IMR-90 (cell line): ENCODE measurements at regions not wholly inside any gene's neighbourhood (a gene's known extent, or its start where the extent isn't known, plus 50 kb on each side); places are given as distances from the start of the nearest gene placed in this dataset.

Source experiments
- ATAC-seq: fragments of 200-7000 bp; cut with Tn5 transposase; 2 replicates; pipeline ENCODE4 v1.9.1; 2020; ENCODE audit warnings: low read depth, mild to moderate bottlenecking, moderate library complexity
- BruUV-seq: library from RNA; stranded (reverse); fragments of 400-500 nt; replicated peaks from 2 replicates; lab custom pipeline; 2021; lab: Mats Ljungman, UMichigan
- CTCF ChIA-PET: fragments of 300-600 bp; formaldehyde crosslinking; extraction: SDS; loops from one replicate; lab custom pipeline; 2021; ENCODE audit warnings: antibody characterized with exemption; lab: Yijun Ruan, JAX
- POLR2A ChIA-PET: fragments of 300-600 bp; sonication (Branson Sonifier 250); formaldehyde crosslinking; loops from one replicate; lab custom pipeline; 2022; ENCODE audit warnings: antibody characterized with exemption; ENCODE audit not compliant: unreplicated experiment; lab: Charles Lee
- DNase-seq: peaks from one replicate; pipeline ENCODE4 v3.0.0; 2013
- H2AFZ ChIP-seq: replicated peaks from 2 replicates; pipeline ENCODE3; 2013; ENCODE audit warnings: low read length, mild to moderate bottlenecking; ENCODE audit not compliant: poor library complexity
- H2AK5ac ChIP-seq: 2 replicates; pipeline ENCODE4 v1.6.1; 2013; ENCODE audit warnings: low read depth, low read length, inconsistent platforms
- H2AK9ac ChIP-seq: replicated peaks from 2 replicates; pipeline ENCODE3; 2013; ENCODE audit warnings: mild to moderate bottlenecking, low read depth, low read length, moderate library complexity; ENCODE audit not compliant: poor library complexity
- H2BK120ac ChIP-seq: 2 replicates; pipeline ENCODE4 v1.6.1; 2013; ENCODE audit warnings: low read depth, low read length, inconsistent platforms
- H2BK15ac ChIP-seq: 3 replicates; pipeline ENCODE4 v1.6.1; 2013; ENCODE audit warnings: low read depth, low read length, inconsistent platforms
- H2BK20ac ChIP-seq: 2 replicates; pipeline ENCODE4 v1.6.1; 2013; ENCODE audit warnings: low read depth, mild to moderate bottlenecking, inconsistent platforms, low read length, moderate library complexity
- H2BK5ac ChIP-seq: 2 replicates; pipeline ENCODE4 v1.6.1; 2013; ENCODE audit warnings: mild to moderate bottlenecking, low read depth, low read length, inconsistent platforms; ENCODE audit not compliant: poor library complexity, severe bottlenecking
- H3K14ac ChIP-seq: replicated peaks from 2 replicates; pipeline ENCODE4 v1.6.1; 2013; ENCODE audit warnings: low read depth, low read length, inconsistent platforms
- H3K18ac ChIP-seq: 2 replicates; pipeline ENCODE4 v1.6.1; 2013; ENCODE audit warnings: low read depth, low read length, control low read depth
- H3K23ac ChIP-seq: 2 replicates; pipeline ENCODE4 v1.6.1; 2013; ENCODE audit warnings: low read depth, low read length, inconsistent platforms
- H3K27ac ChIP-seq: 2 replicates; pipeline ENCODE4 v1.5.1; 2013; ENCODE audit warnings: mild to moderate bottlenecking, control low read depth, low read length; ENCODE audit not compliant: insufficient read depth
- H3K27me3 ChIP-seq: 2 replicates; pipeline ENCODE4 v1.6.1; 2013; ENCODE audit warnings: low read length; ENCODE audit not compliant: control insufficient read depth, insufficient read depth
- H3K36me3 ChIP-seq: 2 replicates; pipeline ENCODE4 v1.6.1; 2013; ENCODE audit warnings: low read length, mixed read lengths; ENCODE audit not compliant: control insufficient read depth, insufficient read depth
- H3K4ac ChIP-seq: 2 replicates; pipeline ENCODE4 v1.6.1; 2013; ENCODE audit warnings: low read depth, low read length, inconsistent platforms
- H3K4me1 ChIP-seq: 2 replicates; pipeline ENCODE4 v1.6.1; 2013; ENCODE audit warnings: low read length, mixed read lengths; ENCODE audit not compliant: control insufficient read depth, insufficient read depth
- H3K4me2 ChIP-seq: 2 replicates; pipeline ENCODE4 v1.6.1; 2013; ENCODE audit warnings: low read depth, mild to moderate bottlenecking, control low read depth, low read length, moderate library complexity
- H3K4me3 ChIP-seq: 2 replicates; pipeline ENCODE4 v1.5.1; 2013; ENCODE audit warnings: low read depth, mild to moderate bottlenecking, control low read depth, low read length, moderate library complexity; ENCODE audit not compliant: insufficient read depth
- H3K56ac ChIP-seq: 2 replicates; pipeline ENCODE4 v1.6.1; 2013; ENCODE audit warnings: low read length, inconsistent platforms; ENCODE audit not compliant: insufficient read depth; ENCODE audit errors: extremely low read depth
- H3K79me1 ChIP-seq, 2 experiments: 2 replicates each; pipeline ENCODE4 v1.6.1; 2013; ENCODE audit warnings: low read length in 2 of 2, inconsistent platforms in 1 of 2, low read depth in 1 of 2
- H3K9ac ChIP-seq: 2 replicates; pipeline ENCODE4 v1.6.1; 2013; ENCODE audit warnings: low read depth, low read length, control low read depth
- H3K9me1 ChIP-seq: 2 replicates; pipeline ENCODE4 v1.6.1; 2013; ENCODE audit warnings: low read length, inconsistent platforms; ENCODE audit not compliant: insufficient read depth
- H3K9me3 ChIP-seq: 2 replicates; pipeline ENCODE4 v1.6.1; 2013; ENCODE audit warnings: low read length; ENCODE audit not compliant: control insufficient read depth, insufficient read depth
- H4K20me1 ChIP-seq: 2 replicates; pipeline ENCODE4 v1.6.1; 2013; ENCODE audit warnings: low read length, inconsistent platforms; ENCODE audit not compliant: insufficient read depth
- H4K5ac ChIP-seq: 2 replicates; pipeline ENCODE4 v1.6.1; 2013; ENCODE audit warnings: mild to moderate bottlenecking, low read depth, low read length, control low read depth
- H4K8ac ChIP-seq, 2 experiments: 2 replicates each; pipeline ENCODE4 v1.6.1; 2013; ENCODE audit warnings: low read depth in 2 of 2, low read length in 2 of 2, control low read depth in 1 of 2, inconsistent platforms in 1 of 2
- H4K91ac ChIP-seq: 2 replicates; pipeline ENCODE4 v1.6.1; 2013; ENCODE audit warnings: low read depth, low read length, inconsistent platforms; ENCODE audit not compliant: insufficient read depth
- BHLHE40 ChIP-seq: fragments of 150-350 bp; IDR thresholded peaks from 2 replicates; pipeline ENCODE4 v1.6.1; 2016; ENCODE audit warnings: mild to moderate bottlenecking, low read depth, low read length
- CEBPB ChIP-seq: IDR thresholded peaks from 2 replicates; pipeline ENCODE4 v1.6.1; 2012; ENCODE audit warnings: low read depth, low read length, improper control_type of control experiment
- CHD1 ChIP-seq: IDR thresholded peaks from 2 replicates; pipeline ENCODE4 v1.6.1; 2012; ENCODE audit warnings: low read depth, low read length, improper control_type of control experiment
- CTCF ChIP-seq: conservative IDR thresholded peaks from 2 replicates; pipeline ENCODE4 v1.5.1; 2012; ENCODE audit warnings: mild to moderate bottlenecking, low read depth, low read length, improper control_type of control experiment
- ELK1 ChIP-seq: fragments of 150-350 bp; IDR thresholded peaks from 2 replicates; pipeline ENCODE4 v1.6.1; 2016; ENCODE audit warnings: low read depth, mild to moderate bottlenecking, low read length, moderate library complexity, borderline replicate concordance
- FOS ChIP-seq: fragments of 150-350 bp; IDR thresholded peaks from 2 replicates; pipeline ENCODE4 v1.6.1; 2016; ENCODE audit warnings: low read depth, low read length
- MAFK ChIP-seq: IDR thresholded peaks from 2 replicates; pipeline ENCODE4 v1.6.1; 2012; ENCODE audit warnings: low read depth, low read length, improper control_type of control experiment
- MAZ ChIP-seq: IDR thresholded peaks from 2 replicates; pipeline ENCODE4 v1.6.1; 2012; ENCODE audit warnings: low read depth, mild to moderate bottlenecking, low read length, improper control_type of control experiment, moderate library complexity, borderline replicate concordance
- MXI1 ChIP-seq: IDR thresholded peaks from 2 replicates; pipeline ENCODE4 v1.6.1; 2012; ENCODE audit warnings: low read depth, mild to moderate bottlenecking, low read length, moderate library complexity, borderline replicate concordance
- NFE2L2 ChIP-seq: fragments of 150-350 bp; IDR thresholded peaks from 2 replicates; pipeline ENCODE4 v1.6.1; 2016; ENCODE audit warnings: low read depth, mild to moderate bottlenecking, low read length
- POLR2A ChIP-seq: IDR thresholded peaks from 2 replicates; pipeline ENCODE4 v1.6.1; 2012; ENCODE audit warnings: mild to moderate bottlenecking, low read depth, low read length
- RAD21 ChIP-seq: IDR thresholded peaks from 2 replicates; pipeline ENCODE4 v1.6.1; 2012; ENCODE audit warnings: low read length, improper control_type of control experiment
- RCOR1 ChIP-seq: IDR thresholded peaks from 2 replicates; pipeline ENCODE4 v1.6.1; 2012; ENCODE audit warnings: mild to moderate bottlenecking, low read length, improper control_type of control experiment; ENCODE audit not compliant: insufficient replicate concordance
- RFX5 ChIP-seq: IDR thresholded peaks from 2 replicates; pipeline ENCODE4 v1.8.0; 2012; ENCODE audit warnings: low read depth, mild to moderate bottlenecking, low read length, moderate library complexity
- SMC3 ChIP-seq: fragments of 150-350 bp; IDR thresholded peaks from 2 replicates; pipeline ENCODE4 v1.6.1; 2016; ENCODE audit warnings: low read depth, mild to moderate bottlenecking, antibody characterized with exemption, low read length, moderate library complexity
- USF2 ChIP-seq: fragments of 150-350 bp; IDR thresholded peaks from 2 replicates; pipeline ENCODE4 v1.6.1; 2017; ENCODE audit warnings: mild to moderate bottlenecking, antibody characterized with exemption, low read length, low read depth
- dilution Hi-C: fragments of 300-500 bp; cut with HindIII; formaldehyde crosslinking; loops from one replicate; pipeline ENCODE4 v1.14.3; 2018; ENCODE audit warnings: low sequenced_read_pairs; ENCODE audit not compliant: unreplicated experiment
- in situ Hi-C: fragments of 300-500 bp; cut with MboI; formaldehyde crosslinking; loops from 3 replicates; pipeline ENCODE4 v1.14.3; 2019; ENCODE audit warnings: low sequenced_read_pairs, inconsistent platforms, mixed read lengths
- intact Hi-C: fragments of 100-400 bp; cut with micrococcal nuclease; formaldehyde crosslinking; loops from 2 replicates; pipeline ENCODE4 v1.10.0; 2022

- no peak overlapping the region for H3K56ac ChIP-seq
- H2AFZ ChIP-seq, result no peak overlapping the region
- H2AK5ac ChIP-seq, result no peak overlapping the region
- ATAC-seq, result no peak
- H4K20me1 ChIP-seq, result no peaks in the 10 kb centered on the region
- POLR2A ChIA-PET, result no interaction called here
- no peak overlapping the region for H3K23ac ChIP-seq
- H3K4ac ChIP-seq, result no peak overlapping the region
- no peak overlapping the region for H4K91ac ChIP-seq
- H3K36me3 ChIP-seq, result no peaks in the 10 kb centered on the region
- no peak overlapping the region for H2AK9ac ChIP-seq
- no peak overlapping the region for H3K27ac ChIP-seq
- no peak overlapping the region for H3K9ac ChIP-seq
- H3K9me3 ChIP-seq, result no peaks in the 10 kb centered on the region
- no peaks in the 10 kb centered on the region for H3K4me1 ChIP-seq
- no peak overlapping the region for H2BK20ac ChIP-seq
- no peaks in the 10 kb centered on the region for H3K27me3 ChIP-seq
- no peaks in the 10 kb centered on the region for H3K9me1 ChIP-seq
- no TSS peak for BruUV-seq
- DNase-seq, result no peak
- H4K5ac ChIP-seq, result no peak overlapping the region
- no peak for TF ChIP-seq CEBPB
- no peak for TF ChIP-seq SMC3
- no peak for TF ChIP-seq CTCF
- no peak for TF ChIP-seq RAD21
- no peak for TF ChIP-seq RCOR1
- no peak for TF ChIP-seq BHLHE40
- no peak for TF ChIP-seq MAZ
- no peak for TF ChIP-seq CHD1
- no peak for TF ChIP-seq ELK1
- no peak for TF ChIP-seq FOS
- TF ChIP-seq MXI1, result no peak
- no peak for TF ChIP-seq RFX5
- TF ChIP-seq NFE2L2, result no peak
- TF ChIP-seq USF2, result no peak
- no peak for TF ChIP-seq POLR2A
- no peak for TF ChIP-seq MAFK
- H3K4me2 ChIP-seq, result no peak overlapping the region
- H2BK120ac ChIP-seq, result no peak overlapping the region
- H2BK5ac ChIP-seq, result no peak overlapping the region
- CTCF ChIA-PET, result no interaction called here
- H3K14ac ChIP-seq, result no peak overlapping the region
- intact Hi-C loops (no loop called here), in situ Hi-C loops (no loop called here), dilution Hi-C loops (no loop called here)
- H2BK15ac ChIP-seq, result no peak overlapping the region
- no peak overlapping the region for H4K8ac ChIP-seq
- H3K4me3 ChIP-seq, result no peak overlapping the region
- no peaks in the 10 kb centered on the region for H3K79me1 ChIP-seq
- no peak overlapping the region for H3K18ac ChIP-seq
Observed at GRCh38 chrX:95645738-95646137, 1038.9 kb upstream of the DIAPH2 start.
